ENCODE measurements at regions not wholly inside any gene's neighbourhood (a gene's known extent, or its start where the extent isn't known, plus 50 kb on each side); places are given as distances from the start of the nearest gene placed in this dataset.

DNA sequence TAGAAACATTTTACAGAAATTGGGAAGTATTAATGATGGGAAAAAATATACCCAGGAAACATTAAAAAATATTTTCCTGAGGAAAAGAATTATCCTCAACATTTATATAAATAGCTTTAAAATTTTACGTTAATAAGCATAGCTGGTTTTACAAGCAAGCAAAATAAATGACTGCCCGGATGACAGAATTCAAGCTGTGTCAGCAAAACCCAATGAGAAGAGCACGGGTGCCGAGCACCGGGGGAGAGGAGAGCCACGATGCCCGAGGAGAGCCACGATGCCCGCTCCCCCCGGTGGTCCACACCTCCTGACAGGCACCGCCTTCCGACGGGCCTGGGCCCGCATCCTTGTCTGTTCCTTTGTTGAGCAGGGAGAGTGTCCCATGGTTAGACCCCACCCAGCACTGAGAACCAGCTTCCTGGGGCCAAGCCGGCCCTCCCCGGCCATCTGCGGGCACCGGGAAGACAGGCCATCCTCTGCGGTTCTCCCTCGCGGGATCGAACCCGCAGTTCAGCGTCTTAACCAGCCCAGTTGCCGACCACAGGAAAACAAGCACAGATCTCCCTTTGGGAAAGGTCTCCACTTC lies 63.3 kb upstream of the PDE10A start:
- H3K27ac ChIP-seq: no peak overlapping the region
- no peak for DNase-seq (ENCODE audit: low spot score)
- no peak overlapping the region for H3K4me3 ChIP-seq
- no peaks in the 10 kb centered on the region for H3K27me3 ChIP-seq
- no peak for TF ChIP-seq CTCF (IDR thresholded peaks at IDR 0.05)
- no peaks in the 10 kb centered on the region for H3K9me3 ChIP-seq
- H3K36me3 ChIP-seq: no peaks in the 10 kb centered on the region
- H3K4me1 ChIP-seq: no peaks in the 10 kb centered on the region

DNA sequence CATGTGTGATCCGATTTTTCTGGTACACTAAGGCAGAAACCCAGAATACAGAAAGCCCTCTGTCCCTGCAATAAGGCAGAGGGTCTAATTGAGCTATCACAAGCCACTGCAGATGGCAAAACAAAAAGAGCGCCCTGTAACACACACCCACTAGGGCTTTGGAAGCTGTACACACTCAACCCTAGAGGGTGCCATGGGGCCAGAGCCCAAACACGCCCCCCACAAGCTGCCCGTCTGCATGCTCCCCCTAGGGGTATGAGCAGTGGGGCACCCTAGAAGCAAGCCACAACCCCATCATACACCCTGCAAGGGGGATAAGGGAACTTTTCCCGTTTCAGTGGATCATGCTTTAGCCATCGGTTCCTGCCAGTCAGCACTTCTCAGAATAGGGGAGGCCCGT lies 62.2 kb upstream of the PDE10A start:
- Histone ChIP-seq H3K27me3 (no peaks in the 10 kb centered on the region), H3K9me3 (no peaks in the 10 kb centered on the region), H3K27ac (no peak overlapping the region), H3K4me1 (no peaks in the 10 kb centered on the region), H3K4me3 (no peak overlapping the region), H3K36me3 (no peaks in the 10 kb centered on the region)
- no peak for TF ChIP-seq CTCF (IDR thresholded peaks at IDR 0.05)
- DNase-seq (ENCODE audit: low spot score): no peak

- Histone ChIP-seq H3K9me3 (no peaks in the 10 kb centered on the region), H3K4me3 (no peak overlapping the region), H3K27ac (no peak overlapping the region), H3K4me1 (no peaks in the 10 kb centered on the region), H3K36me3 (no peaks in the 10 kb centered on the region), H3K27me3 (no peaks in the 10 kb centered on the region)
- no peak for DNase-seq (ENCODE audit: low spot score)
- TF ChIP-seq CTCF (IDR thresholded peaks at IDR 0.05): no peak
Measured at GRCh38 chr6:165723326-165723725, 60.3 kb upstream of the PDE10A start.

- Histone ChIP-seq H3K9me3 (no peaks in the 10 kb centered on the region), H3K36me3 (no peaks in the 10 kb centered on the region), H3K27ac (no peak overlapping the region), H3K4me3 (no peak overlapping the region), H3K27me3 (no peaks in the 10 kb centered on the region), H3K4me1 (no peaks in the 10 kb centered on the region)
- no peak for TF ChIP-seq CTCF (IDR thresholded peaks at IDR 0.05)
- no peak for DNase-seq (ENCODE audit: low spot score)
Measured at GRCh38 chr6:165722022-165722421, 59.0 kb upstream of the PDE10A start.

DNA sequence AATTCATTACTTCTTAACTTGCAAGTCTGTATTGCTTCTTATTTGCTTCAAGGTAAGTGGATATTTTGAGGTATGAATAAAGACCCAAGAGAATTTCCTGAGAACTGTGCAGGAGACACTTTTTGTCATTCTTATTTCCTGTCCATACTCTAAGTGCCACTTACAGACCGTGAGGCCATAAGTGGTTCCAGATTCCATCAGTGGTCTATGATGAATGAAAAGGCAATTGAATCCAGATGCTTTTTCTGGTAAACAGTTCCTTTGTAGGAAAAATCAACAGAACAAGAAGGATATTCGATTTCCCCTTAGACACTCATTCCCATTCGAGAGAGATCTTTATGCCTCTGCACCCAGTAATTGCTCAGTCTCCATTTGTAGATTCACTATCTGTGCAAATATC lies 58.3 kb upstream of the PDE10A start:
- Histone ChIP-seq H3K4me3 (no peak overlapping the region), H3K36me3 (no peaks in the 10 kb centered on the region), H3K9me3 (no peaks in the 10 kb centered on the region), H3K27ac (no peak overlapping the region), H3K4me1 (no peaks in the 10 kb centered on the region), H3K27me3 (no peaks in the 10 kb centered on the region)
- no peak for TF ChIP-seq CTCF (IDR thresholded peaks at IDR 0.05)
- no peak for DNase-seq (ENCODE audit: low spot score)

- Histone ChIP-seq H3K27ac (no peak overlapping the region), H3K36me3 (no peaks in the 10 kb centered on the region), H3K27me3 (no peaks in the 10 kb centered on the region), H3K4me1 (no peaks in the 10 kb centered on the region), H3K4me3 (no peak overlapping the region), H3K9me3 (no peaks in the 10 kb centered on the region)
- no peak for DNase-seq (ENCODE audit: low spot score)
- TF ChIP-seq CTCF (IDR thresholded peaks at IDR 0.05): no peak
Measured at GRCh38 chr6:165718491-165718891, 55.5 kb upstream of the PDE10A start.
